MM.1S (cell line): ENCODE measurements at regions not wholly inside any gene's neighbourhood (a gene's known extent, or its start where the extent isn't known, plus 50 kb on each side); places are given as distances from the start of the nearest gene placed in this dataset.

Experiments used
- DNase-seq: peaks from one replicate; pipeline ENCODE4 v3.0.0-alpha.2; 2015
- H2AFZ ChIP-seq: fragments of 300-600 bp; sonication (generic); 2 replicates; pipeline ENCODE4 v1.6.0; 2016; ENCODE audit warnings: antibody characterized with exemption, low read length
- H3F3A ChIP-seq: fragments of 300-600 bp; sonication (generic); 2 replicates; pipeline ENCODE4 v1.6.1; 2016; ENCODE audit warnings: mild to moderate bottlenecking, antibody characterized with exemption, low read length, moderate library complexity, mixed read lengths; ENCODE audit not compliant: insufficient read depth
- H3K27ac ChIP-seq: fragments of 300-600 bp; sonication (generic); 2 replicates; pipeline ENCODE4 v1.5.1; 2016; ENCODE audit warnings: mild to moderate bottlenecking, low read length
- H3K27me3 ChIP-seq: fragments of 300-600 bp; sonication (generic); replicated peaks from 2 replicates; pipeline ENCODE4 v1.6.0; 2016; ENCODE audit warnings: low read length; ENCODE audit not compliant: insufficient read depth
- H3K36me3 ChIP-seq: fragments of 300-600 bp; sonication (generic); replicated peaks from 2 replicates; pipeline ENCODE4 v1.6.1; 2016; ENCODE audit warnings: mild to moderate bottlenecking, low read length, mixed read lengths; ENCODE audit not compliant: insufficient read depth
- H3K4me1 ChIP-seq: fragments of 300-600 bp; sonication (generic); 2 replicates; pipeline ENCODE4 v1.6.1; 2016; ENCODE audit warnings: low read length, mixed read lengths
- H3K4me2 ChIP-seq: fragments of 300-600 bp; sonication (generic); 2 replicates; pipeline ENCODE4 v1.6.0; 2016; ENCODE audit warnings: low read depth, low read length
- H3K4me3 ChIP-seq: fragments of 300-600 bp; sonication (generic); 2 replicates; pipeline ENCODE4 v1.5.1; 2016; ENCODE audit warnings: low read length, mixed read lengths
- H3K79me2 ChIP-seq: fragments of 300-600 bp; sonication (generic); 2 replicates; pipeline ENCODE4 v1.6.1; 2016; ENCODE audit warnings: mixed run types, low read length, mixed read lengths
- H3K9ac ChIP-seq: fragments of 300-600 bp; sonication (generic); 2 replicates; pipeline ENCODE4 v1.6.1; 2016; ENCODE audit warnings: low read length, mixed read lengths
- H3K9me2 ChIP-seq: fragments of 300-600 bp; sonication (generic); replicated peaks from 2 replicates; pipeline ENCODE4 v1.6.1; 2016; ENCODE audit warnings: mild to moderate bottlenecking, low read length, mixed read lengths; ENCODE audit not compliant: insufficient read depth
- H3K9me3 ChIP-seq: fragments of 300-600 bp; sonication (generic); replicated peaks from 2 replicates; pipeline ENCODE4 v1.6.1; 2016; ENCODE audit warnings: mild to moderate bottlenecking, low read length, mixed read lengths; ENCODE audit not compliant: insufficient read depth
- H4K20me1 ChIP-seq: fragments of 300-600 bp; sonication (generic); 2 replicates; pipeline ENCODE4 v1.6.1; 2016; ENCODE audit warnings: mild to moderate bottlenecking, low read length, moderate library complexity, mixed read lengths; ENCODE audit not compliant: insufficient read depth
- EZH2 ChIP-seq: fragments of 300-600 bp; sonication (generic); optimal IDR thresholded peaks from 2 replicates; pipeline ENCODE3; 2017; ENCODE audit warnings: low read depth, mild to moderate bottlenecking, antibody characterized with exemption, low read length, mixed read lengths
- EZH2phosphoT487 ChIP-seq: fragments of 300-600 bp; sonication (generic); IDR thresholded peaks from 2 replicates; pipeline ENCODE4 v1.6.1; 2018; ENCODE audit warnings: antibody characterized with exemption, low read length
- TF ChIP-seq, protein P1 (sequence below): fragments of 300-600 bp; sonication (generic); IDR thresholded peaks from 2 replicates; pipeline ENCODE4 v1.5.1; 2016; ENCODE audit warnings: antibody characterized with exemption, low read length, mixed read lengths

DNA sequence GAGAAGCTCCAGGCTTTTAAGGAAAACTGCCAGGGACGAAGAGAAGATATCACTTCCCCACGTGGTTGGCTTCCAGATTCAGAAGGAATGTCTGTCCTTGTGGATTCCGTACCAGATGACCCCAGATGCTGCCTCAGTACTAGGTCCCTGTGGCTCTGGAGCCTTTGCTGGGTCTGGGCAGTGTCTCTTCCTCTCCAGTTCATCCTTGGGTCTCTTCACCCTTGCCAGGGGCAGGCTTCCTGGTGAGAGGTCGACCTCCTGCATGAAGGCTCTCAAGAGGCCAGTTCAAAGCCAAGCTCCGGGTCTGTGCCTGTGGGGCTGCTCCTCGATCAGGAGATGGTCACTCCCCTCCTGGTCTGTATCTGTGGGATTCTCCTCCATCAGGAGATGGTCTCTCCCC, 74.7 kb upstream of the B3GAT1 start:
- Histone ChIP-seq H4K20me1 (no peaks in the 10 kb centered on the region), H3K4me1 (no peaks in the 10 kb centered on the region), H3K4me3 (no peak overlapping the region), H3K9me2 (no peaks in the 10 kb centered on the region), H3K27me3 (no peaks in the 10 kb centered on the region), H3K79me2 (no peaks in the 10 kb centered on the region), H3K9me3 (no peaks in the 10 kb centered on the region), H3K36me3 (no peaks in the 10 kb centered on the region), H2AFZ (no peak overlapping the region), H3K27ac (no peak overlapping the region), H3K4me2 (no peak overlapping the region), H3F3A (no peaks in the 10 kb centered on the region), H3K9ac (no peak overlapping the region)
- no peak for DNase-seq
- TF ChIP-seq, protein P1, sequence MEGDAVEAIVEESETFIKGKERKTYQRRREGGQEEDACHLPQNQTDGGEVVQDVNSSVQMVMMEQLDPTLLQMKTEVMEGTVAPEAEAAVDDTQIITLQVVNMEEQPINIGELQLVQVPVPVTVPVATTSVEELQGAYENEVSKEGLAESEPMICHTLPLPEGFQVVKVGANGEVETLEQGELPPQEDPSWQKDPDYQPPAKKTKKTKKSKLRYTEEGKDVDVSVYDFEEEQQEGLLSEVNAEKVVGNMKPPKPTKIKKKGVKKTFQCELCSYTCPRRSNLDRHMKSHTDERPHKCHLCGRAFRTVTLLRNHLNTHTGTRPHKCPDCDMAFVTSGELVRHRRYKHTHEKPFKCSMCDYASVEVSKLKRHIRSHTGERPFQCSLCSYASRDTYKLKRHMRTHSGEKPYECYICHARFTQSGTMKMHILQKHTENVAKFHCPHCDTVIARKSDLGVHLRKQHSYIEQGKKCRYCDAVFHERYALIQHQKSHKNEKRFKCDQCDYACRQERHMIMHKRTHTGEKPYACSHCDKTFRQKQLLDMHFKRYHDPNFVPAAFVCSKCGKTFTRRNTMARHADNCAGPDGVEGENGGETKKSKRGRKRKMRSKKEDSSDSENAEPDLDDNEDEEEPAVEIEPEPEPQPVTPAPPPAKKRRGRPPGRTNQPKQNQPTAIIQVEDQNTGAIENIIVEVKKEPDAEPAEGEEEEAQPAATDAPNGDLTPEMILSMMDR: no peak

DNA sequence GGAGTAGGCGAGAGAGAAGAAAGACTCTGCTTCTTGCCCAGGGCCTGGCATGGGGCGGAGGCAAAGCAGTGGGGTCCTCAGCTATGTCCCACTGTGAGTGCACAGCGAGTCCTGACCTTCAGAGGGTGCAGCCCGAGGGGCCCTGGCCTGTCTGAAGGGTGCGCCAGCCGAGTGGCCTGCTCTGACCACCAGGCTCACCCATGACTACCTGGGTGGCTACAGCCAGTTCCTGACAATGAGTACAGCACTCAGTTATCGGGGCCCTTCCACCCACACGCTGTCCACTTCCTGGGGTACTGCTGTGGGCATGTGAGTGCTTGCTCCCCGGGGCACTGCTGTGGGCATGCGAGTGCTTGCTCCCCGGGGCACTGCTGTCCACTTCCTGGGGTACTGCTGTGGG, 74.1 kb upstream of the B3GAT1 start:
- Histone ChIP-seq H3K79me2 (no peaks in the 10 kb centered on the region), H3K9me3 (no peaks in the 10 kb centered on the region), H3K36me3 (no peaks in the 10 kb centered on the region), H4K20me1 (no peaks in the 10 kb centered on the region), H2AFZ (no peak overlapping the region), H3K4me2 (no peak overlapping the region), H3K9me2 (no peaks in the 10 kb centered on the region), H3K4me3 (no peak overlapping the region), H3K27ac (no peak overlapping the region), H3K4me1 (no peaks in the 10 kb centered on the region), H3K27me3 (no peaks in the 10 kb centered on the region), H3F3A (no peaks in the 10 kb centered on the region), H3K9ac (no peak overlapping the region)
- TF ChIP-seq, protein P1: no peak
- no peak for DNase-seq

DNA sequence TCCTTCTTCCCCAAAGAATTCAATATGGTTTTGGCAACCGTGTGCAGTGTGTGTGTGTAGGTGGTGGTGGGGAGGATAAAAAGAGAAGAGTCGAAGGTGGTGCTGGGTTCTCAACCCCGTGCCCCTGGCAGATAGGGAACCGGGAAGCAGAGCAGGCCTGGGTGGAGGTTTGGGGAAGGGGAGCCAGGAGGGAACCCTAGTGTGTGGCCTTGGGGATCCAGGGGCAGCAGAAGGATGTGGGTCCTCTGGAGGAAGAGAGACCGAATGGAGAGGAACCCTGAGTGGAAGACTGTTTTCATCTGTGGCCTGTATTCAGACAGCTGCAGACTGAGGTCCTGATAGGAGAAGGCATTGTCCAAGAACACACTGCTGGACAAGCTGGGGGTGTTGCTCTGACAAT, 73.3 kb upstream of the B3GAT1 start:
- TF ChIP-seq, protein P1: no peak
- TF ChIP-seq EZH2phosphoT487 (no peak), EZH2 (no peak)
- no peaks in the 10 kb centered on the region for H4K20me1 ChIP-seq
- H3K4me2 ChIP-seq: no peak overlapping the region
- H3K4me3 ChIP-seq: no peak overlapping the region
- no peaks in the 10 kb centered on the region for H3K9me3 ChIP-seq
- no peaks in the 10 kb centered on the region for H3K9me2 ChIP-seq
- no peak for DNase-seq
- H3K27me3 ChIP-seq: no peaks in the 10 kb centered on the region
- H3K4me1 ChIP-seq: no peaks in the 10 kb centered on the region
- no peak overlapping the region for H3K9ac ChIP-seq
- no peaks in the 10 kb centered on the region for H3K79me2 ChIP-seq
- no peak overlapping the region for H3K27ac ChIP-seq
- no peak overlapping the region for H2AFZ ChIP-seq
- H3F3A ChIP-seq: no peaks in the 10 kb centered on the region
- no peaks in the 10 kb centered on the region for H3K36me3 ChIP-seq

DNA sequence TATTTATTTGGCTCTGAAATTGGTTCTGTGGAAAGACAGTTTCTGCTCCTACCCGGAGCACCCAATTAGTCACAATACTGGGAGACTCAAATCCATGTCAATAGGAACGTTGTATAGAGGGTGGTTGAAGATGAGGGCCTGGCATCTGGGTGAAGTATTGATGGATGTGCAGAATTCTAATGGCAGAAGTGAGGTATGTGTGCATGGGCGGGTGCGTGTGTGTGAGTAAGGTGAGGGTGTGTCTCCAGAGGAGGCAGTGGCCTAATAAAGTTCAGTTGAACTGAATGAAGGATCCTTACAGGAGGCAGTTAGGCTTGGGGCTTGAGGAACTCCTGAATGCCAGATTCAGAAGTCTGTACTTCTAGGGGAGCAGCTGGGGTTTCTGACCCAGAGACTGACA, 71.8 kb upstream of the B3GAT1 start:
- Histone ChIP-seq H3F3A (no peaks in the 10 kb centered on the region), H3K4me1 (no peaks in the 10 kb centered on the region), H3K27me3 (no peaks in the 10 kb centered on the region), H3K9ac (no peak overlapping the region), H3K4me2 (no peak overlapping the region), H3K9me2 (no peaks in the 10 kb centered on the region), H4K20me1 (no peaks in the 10 kb centered on the region), H3K36me3 (no peaks in the 10 kb centered on the region), H3K79me2 (no peaks in the 10 kb centered on the region), H3K9me3 (no peaks in the 10 kb centered on the region), H2AFZ (no peak overlapping the region), H3K4me3 (no peak overlapping the region), H3K27ac (no peak overlapping the region)
- DNase-seq: no peak
- TF ChIP-seq EZH2phosphoT487 (no peak), EZH2 (no peak)
- TF ChIP-seq, protein P1: no peak
